ENCODE measurements at regions not wholly inside any gene's neighbourhood (a gene's known extent, or its start where the extent isn't known, plus 50 kb on each side); places are given as distances from the start of the nearest gene placed in this dataset.

GRCh38 chr5:91443023-91443422 lies 59.9 kb upstream of the ARRDC3 start:
- H3K27me3 ChIP-seq, result no peaks in the 10 kb centered on the region
- intact Hi-C loops (cut with DNase I), result no loop called here
- 92 to 96% (median 94%) methylated on average over 1 of the region's 1 CpG for WGBS, 3 donors
- no peaks in the 10 kb centered on the region for H3K36me3 ChIP-seq
- TF ChIP-seq, protein P1, sequence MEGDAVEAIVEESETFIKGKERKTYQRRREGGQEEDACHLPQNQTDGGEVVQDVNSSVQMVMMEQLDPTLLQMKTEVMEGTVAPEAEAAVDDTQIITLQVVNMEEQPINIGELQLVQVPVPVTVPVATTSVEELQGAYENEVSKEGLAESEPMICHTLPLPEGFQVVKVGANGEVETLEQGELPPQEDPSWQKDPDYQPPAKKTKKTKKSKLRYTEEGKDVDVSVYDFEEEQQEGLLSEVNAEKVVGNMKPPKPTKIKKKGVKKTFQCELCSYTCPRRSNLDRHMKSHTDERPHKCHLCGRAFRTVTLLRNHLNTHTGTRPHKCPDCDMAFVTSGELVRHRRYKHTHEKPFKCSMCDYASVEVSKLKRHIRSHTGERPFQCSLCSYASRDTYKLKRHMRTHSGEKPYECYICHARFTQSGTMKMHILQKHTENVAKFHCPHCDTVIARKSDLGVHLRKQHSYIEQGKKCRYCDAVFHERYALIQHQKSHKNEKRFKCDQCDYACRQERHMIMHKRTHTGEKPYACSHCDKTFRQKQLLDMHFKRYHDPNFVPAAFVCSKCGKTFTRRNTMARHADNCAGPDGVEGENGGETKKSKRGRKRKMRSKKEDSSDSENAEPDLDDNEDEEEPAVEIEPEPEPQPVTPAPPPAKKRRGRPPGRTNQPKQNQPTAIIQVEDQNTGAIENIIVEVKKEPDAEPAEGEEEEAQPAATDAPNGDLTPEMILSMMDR (IDR thresholded peaks at IDR 0.05), result no peak
- TF ChIP-seq EP300 (IDR thresholded peaks at IDR 0.05), result no peak
- TF ChIP-seq POLR2A (IDR thresholded peaks at IDR 0.05), result no peak
- no peaks in the 10 kb centered on the region for H3K9me3 ChIP-seq
- no peak for DNase-seq
- H3K4me1 ChIP-seq (ENCODE audit: insufficient read depth), result no peaks in the 10 kb centered on the region
- H3K27ac ChIP-seq, result no peak overlapping the region
- no peak overlapping the region for H3K4me3 ChIP-seq

DNA sequence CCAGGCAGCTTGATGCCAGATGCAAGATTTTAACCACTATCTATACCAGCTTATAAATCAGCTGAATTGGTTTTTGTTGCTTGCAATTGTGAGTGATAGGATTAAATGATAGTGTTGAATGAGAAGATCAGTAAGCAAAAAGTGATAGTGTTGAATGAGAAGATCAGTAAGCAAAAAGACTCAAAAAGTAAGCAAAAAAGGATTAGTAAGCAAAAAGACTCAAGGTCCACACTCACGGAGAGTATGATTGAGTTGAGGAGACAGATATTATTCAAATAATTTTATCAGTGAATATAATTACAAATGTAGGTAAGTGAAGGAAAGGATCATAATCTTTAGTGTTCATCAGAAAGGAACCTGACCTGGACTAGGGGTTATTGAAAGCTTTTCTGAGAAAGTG lies 58.0 kb upstream of the ARRDC3 start:
- no peak overlapping the region for H3K4me3 ChIP-seq
- no peaks in the 10 kb centered on the region for H3K4me1 ChIP-seq (ENCODE audit: insufficient read depth)
- intact Hi-C loops (cut with DNase I), result no loop called here
- DNase-seq, result no peak
- 88 to 94% (median 91%) methylated on average over 1 of the region's 1 CpG for WGBS, 3 donors
- TF ChIP-seq EP300 (IDR thresholded peaks at IDR 0.05), result no peak
- TF ChIP-seq, protein P1 (IDR thresholded peaks at IDR 0.05), result no peak
- TF ChIP-seq POLR2A (IDR thresholded peaks at IDR 0.05), result no peak
- no peaks in the 10 kb centered on the region for H3K9me3 ChIP-seq
- H3K27ac ChIP-seq, result no peak overlapping the region
- H3K27me3 ChIP-seq, result no peaks in the 10 kb centered on the region
- no peaks in the 10 kb centered on the region for H3K36me3 ChIP-seq

DNA sequence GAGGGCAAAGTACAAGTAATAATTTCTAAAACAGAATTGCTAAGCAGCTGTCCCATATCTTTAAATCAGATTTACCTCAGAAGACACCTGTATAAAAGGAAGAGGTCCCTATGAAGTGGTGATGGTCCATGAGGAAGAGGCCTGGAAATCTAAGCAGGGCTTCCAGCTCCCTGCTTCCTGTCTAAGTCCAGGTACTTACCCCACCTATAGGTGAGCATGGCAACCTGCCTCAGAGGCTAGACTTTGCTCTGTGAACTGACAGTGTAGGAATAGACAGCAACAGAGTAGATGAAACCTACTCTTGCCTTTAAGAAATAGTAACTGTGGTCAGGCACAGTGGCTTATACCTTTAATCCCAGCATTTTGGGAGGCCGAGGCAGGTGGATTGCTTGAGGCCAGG lies 55.8 kb upstream of the ARRDC3 start:
- H3K9me3 ChIP-seq, result no peaks in the 10 kb centered on the region
- H3K4me1 ChIP-seq (ENCODE audit: insufficient read depth), result no peaks in the 10 kb centered on the region
- no peak overlapping the region for H3K4me3 ChIP-seq
- no peaks in the 10 kb centered on the region for H3K27me3 ChIP-seq
- DNase-seq, result no peak
- 91 to 100% (median 95%) methylated on average over 1 of the region's 1 CpG for WGBS, 3 donors
- H3K27ac ChIP-seq, result no peak overlapping the region
- H3K36me3 ChIP-seq, result no peaks in the 10 kb centered on the region
- intact Hi-C loops (cut with DNase I), result no loop called here
- TF ChIP-seq, protein P1 (IDR thresholded peaks at IDR 0.05), result no peak
- no peak for TF ChIP-seq EP300 (IDR thresholded peaks at IDR 0.05)
- no peak for TF ChIP-seq POLR2A (IDR thresholded peaks at IDR 0.05)

DNA sequence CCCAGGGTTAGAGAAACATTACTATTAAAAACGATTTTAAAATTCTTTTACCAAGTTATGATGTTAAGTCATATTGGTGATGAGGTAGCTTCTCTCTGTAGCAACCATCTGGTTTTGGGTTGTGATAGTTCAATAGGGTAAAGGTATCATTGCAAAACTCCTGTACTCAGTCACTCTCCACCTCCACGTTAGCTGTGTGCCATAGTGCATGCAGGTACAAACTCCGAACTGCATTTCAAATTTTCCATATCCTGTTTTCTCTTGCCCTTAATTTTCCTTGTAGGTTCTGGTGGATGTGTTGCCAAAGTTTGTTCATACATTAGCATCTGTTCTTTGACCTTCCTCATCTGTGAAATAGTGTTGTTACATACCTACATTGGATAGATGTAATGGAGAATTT lies 53.1 kb upstream of the ARRDC3 start:
- H3K9me3 ChIP-seq, result no peaks in the 10 kb centered on the region
- intact Hi-C loops (cut with DNase I), result no loop called here
- no peaks in the 10 kb centered on the region for H3K27me3 ChIP-seq
- DNase-seq, result no peak
- WGBS, 3 donors, result 80 to 86% (median 83%) methylated on average over 3 of the region's 3 CpGs
- H3K4me3 ChIP-seq, result no peak overlapping the region
- no peaks in the 10 kb centered on the region for H3K4me1 ChIP-seq (ENCODE audit: insufficient read depth)
- H3K27ac ChIP-seq, result no peak overlapping the region
- no peaks in the 10 kb centered on the region for H3K36me3 ChIP-seq
- TF ChIP-seq, protein P1 (IDR thresholded peaks at IDR 0.05), result no peak
- no peak for TF ChIP-seq POLR2A (IDR thresholded peaks at IDR 0.05)
- TF ChIP-seq EP300 (IDR thresholded peaks at IDR 0.05), result no peak

GRCh38 chr5:91434348-91434747 lies 51.2 kb upstream of the ARRDC3 start:
- H3K4me1 ChIP-seq (ENCODE audit: insufficient read depth), result no peaks in the 10 kb centered on the region
- TF ChIP-seq POLR2A (IDR thresholded peaks at IDR 0.05) (no peak), EP300 (IDR thresholded peaks at IDR 0.05) (no peak)
- TF ChIP-seq, protein P1 (IDR thresholded peaks at IDR 0.05), result no peak
- DNase-seq, result no peak
- intact Hi-C loops (cut with DNase I), result no loop called here
- no peak overlapping the region for H3K4me3 ChIP-seq
- no peaks in the 10 kb centered on the region for H3K9me3 ChIP-seq
- H3K36me3 ChIP-seq, result no peaks in the 10 kb centered on the region
- H3K27me3 ChIP-seq, result no peaks in the 10 kb centered on the region
- H3K27ac ChIP-seq, result no peak overlapping the region
